SW480 (cell line): ENCODE measurements at regions not wholly inside any gene's neighbourhood (a gene's known extent, or its start where the extent isn't known, plus 50 kb on each side); places are given as distances from the start of the nearest gene placed in this dataset.

Experiments used
- DNase-seq: peaks from one replicate; pipeline ENCODE4 v3.0.0-alpha.2; 2016; ENCODE audit warnings: low spot score

DNA sequence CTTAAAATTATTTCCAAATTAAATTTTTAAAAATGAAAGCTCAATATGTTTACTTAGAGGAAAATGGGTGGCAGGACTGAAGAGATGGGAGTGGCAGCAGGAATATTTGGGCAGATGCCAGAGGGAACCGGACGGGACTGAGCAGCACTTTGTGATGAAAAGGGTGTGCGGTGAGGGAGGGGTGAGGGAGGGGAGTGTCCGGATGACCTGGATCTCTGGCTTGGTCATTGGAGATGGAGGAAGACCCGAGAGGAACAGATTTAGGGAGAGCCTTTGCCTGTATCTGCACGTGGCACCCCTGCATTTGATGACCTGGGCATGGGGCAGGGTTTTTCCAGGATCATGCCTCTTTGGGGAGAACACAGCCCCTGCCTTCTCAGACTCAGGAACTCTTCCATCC lies 201.1 kb upstream of the MVB12B start:
- DNase-seq: no peak

DNA sequence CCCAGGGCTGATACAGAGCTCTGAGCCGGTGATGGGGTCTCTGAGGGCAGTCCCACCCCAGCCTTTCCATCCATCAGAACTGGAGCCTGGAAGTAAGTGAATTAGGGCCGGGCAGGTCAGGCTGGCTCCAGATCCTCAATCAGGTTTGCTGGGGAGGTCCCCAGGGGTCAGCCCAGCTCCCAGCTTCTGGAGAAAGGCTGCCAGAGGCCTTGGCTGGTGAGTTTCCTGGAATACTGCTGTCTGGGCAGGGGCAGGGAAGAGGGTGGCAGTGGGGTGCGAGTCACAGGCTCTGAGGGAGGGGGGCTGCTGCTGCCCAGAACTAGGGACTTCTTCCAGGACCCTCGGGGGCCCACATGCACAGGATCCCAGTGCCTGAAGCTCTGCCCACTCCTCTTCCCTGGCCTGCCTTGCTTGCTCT lies 200.6 kb upstream of the MVB12B start:
- no peak for DNase-seq

DNA sequence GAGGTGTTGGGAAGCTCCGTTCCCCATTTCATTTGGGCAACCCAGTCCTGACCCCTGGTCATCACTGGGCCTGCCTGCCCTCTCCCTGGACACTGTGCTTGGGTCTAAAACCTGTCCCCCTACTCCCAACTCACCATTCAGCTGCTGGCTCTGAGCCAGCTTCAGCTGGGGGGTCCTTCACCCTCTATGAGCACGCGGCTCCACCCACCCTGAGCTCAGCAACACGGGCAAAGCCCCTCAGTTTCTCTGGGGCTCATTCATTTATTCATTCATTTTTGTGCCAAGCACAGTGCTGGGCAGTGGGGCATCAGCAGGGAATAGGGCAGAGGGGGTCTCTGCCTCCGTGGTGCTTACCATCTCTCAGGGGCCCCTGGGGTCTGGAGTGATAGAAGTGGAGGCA lies 199.8 kb upstream of the MVB12B start:
- DNase-seq: no peak

DNA sequence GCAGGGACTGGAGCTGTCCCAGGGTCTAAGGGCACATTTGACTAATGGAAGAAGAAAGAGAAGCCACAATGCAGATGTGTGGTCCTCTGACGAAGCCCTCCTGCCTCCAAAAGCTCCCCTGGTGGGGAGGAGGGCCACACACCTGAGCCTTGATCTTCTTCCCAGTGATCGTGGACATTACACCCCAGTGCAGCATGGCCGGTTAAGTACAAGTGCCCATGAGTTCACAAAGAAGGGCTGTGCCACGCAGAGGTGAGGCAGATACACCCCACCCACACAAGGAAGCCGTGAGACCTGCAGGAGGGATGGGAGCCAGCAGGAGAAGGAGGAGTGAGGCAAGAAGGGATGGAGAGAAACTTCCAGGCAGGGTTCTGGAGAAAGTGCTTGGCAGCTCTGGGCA lies 199.0 kb upstream of the MVB12B start:
- no peak for DNase-seq

DNA sequence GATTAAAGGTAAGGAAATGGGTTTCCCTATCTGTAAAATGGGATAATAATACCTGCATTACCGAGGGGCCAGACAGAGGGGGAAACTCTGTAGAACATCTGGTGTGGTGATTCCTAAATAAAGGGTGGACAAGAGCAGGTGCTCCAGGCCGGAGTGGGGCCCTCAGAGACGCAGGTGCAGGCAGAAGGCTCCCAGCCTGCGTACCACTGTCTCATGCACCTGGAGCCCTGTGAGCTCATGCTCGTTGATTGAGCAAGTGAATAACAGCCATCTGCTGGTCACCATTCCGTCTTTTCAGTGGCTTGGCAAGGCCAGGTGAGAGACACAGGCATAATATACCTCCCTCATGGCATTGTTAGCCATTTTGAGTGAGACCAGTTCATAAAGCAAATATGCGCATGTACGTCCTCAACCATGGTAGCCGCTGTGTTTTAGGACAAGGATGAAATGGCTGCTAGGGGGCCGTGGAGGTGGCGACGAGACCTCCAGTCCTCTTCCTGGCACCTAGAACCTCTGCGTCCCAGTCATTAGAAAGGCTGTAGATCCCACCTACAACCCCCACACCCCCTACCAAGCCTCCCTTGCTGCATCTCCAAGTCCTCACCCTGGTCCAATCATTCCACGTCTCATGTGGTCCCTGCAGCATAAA lies 198.0 kb upstream of the MVB12B start:
- DNase-seq: no peak

DNA sequence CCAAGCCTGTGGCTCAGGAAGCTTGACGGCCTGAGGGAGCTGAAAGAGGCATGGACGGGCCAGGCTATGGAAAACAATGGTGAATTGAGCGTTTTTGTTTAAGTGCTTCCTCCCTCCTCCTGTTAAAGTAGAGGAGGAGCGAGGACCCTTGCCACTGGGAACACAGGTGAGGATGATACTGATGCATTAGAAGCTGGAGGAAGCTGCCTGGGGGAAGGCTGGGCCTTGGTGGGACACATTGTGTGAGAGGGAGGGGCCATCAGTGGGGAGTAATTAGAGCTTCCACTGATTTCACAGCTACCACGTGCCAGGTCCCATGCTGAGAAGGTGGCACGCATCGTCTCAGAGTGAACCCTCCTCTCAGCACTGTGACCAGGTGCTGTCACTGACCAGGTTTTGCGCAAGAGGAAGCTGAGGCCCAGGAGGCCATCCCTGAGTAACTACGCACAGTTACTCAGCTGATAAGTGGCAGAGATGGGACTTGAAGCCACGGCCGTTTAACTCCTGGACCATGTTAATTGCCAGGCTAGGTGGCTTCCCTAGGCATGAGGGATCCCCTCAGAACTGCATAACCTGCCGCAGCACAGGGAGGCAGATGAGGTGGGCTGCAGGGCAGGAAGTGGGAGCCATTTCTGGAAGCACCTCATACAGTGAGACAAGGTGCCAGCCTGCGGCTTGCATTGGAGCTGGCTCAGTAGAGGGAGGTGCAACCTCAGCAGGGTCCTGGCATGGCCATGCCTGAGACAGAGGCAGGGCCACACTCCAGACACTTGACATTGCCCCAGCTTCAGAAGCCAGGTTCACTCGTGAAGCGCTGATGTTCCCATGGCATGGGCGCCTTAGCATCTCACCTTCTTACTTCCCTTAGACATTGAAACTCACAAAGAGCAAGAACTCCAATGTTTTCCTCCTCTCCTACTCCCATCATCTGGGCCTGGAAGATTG lies 195.3 kb upstream of the MVB12B start:
- no peak for DNase-seq

DNA sequence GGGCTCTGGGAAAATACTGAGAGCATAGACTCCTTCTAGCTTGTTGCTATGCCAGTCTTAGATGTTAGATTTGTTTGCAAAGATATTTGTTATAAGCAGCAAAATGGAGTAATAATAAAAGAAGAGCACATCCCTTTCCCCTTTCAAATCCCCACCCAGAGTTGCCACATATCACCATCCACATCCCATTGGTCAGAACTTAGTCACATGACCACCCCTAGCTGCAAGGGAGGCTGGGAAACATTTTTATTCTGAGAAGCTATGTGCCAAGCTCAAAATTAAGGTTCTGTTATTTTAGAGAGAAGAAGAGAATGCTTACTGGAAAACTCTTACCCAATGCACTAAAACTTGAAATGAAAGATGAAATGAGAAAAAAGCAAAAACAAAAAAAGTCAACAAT lies 193.9 kb upstream of the MVB12B start:
- no peak for DNase-seq

DNA sequence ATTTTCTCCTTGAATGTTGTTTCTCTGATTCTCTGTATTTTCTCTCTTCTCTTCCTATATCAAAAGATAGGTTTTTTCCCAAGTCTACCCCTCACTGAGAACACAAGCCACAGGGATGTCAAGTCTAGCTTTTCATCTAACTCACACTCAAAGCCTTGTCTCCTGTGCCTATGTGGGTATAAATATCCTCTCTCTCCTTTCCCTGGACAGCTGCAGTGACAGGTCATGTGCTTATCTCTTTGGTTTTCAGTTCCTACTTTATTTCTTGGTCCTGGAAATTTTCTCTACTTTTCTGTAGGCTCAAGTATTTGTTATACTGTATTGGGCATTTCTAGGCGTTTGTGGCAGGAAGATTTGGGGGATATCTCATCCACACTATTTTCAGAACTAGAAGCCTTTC lies 182.4 kb upstream of the MVB12B start:
- no peak for DNase-seq

DNA sequence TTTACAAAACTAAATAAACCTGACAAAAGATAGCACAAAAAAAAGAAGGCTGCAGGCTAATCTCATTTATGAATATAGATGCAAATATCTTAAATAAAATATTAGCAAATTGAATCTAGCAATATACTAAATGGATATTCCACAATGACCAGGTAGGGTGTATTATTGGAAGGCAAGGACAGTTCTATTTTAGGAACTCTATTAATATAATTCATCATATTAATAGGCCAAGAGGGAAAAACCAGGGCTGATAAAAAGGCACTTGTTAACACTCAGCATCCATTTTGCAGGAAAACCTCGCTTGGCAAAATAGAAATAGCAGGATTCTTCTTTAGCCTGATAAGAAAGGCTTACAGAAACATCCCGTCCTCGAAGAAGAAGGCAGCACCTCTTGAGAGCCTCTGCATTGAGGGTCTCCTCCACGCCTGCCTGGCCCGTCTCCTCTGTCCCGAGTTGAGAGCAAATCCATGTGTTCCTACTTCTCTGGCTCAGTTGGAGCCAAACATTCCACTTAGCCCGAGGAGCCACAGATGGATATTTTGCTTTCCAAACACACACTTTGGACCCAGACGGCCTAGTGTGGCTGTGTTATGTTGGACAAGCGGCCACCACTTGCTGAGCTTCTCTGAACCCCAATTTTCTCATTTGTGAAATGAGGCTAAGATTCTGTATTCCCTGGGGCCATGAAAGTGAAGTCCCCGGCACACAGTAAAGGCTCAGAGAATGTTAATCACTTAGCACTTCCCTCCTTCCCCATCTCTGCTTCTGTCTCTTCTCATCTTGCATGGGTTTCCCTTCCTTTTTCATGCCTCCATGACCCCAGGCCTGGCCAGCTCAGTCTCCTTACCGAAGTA lies 181.8 kb upstream of the MVB12B start:
- no peak for DNase-seq

DNA sequence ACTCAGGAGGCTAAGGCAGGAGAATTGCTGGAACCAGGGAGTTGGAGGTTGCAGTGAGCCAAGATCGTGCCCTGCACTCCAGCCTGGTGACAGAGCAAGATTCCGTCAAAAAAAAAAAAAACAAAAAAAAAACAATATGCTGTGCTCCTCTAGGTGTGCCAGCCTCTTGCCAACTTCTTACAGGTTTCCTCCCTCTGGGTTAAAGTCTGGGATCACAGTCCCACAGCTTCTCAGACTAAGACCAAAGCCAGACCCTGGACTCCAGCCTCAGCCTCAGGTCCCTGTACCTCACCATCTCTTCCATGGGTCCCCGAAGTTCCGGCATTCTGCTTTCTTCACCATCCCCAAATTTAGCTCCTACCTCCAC lies 180.8 kb upstream of the MVB12B start:
- no peak for DNase-seq

DNA sequence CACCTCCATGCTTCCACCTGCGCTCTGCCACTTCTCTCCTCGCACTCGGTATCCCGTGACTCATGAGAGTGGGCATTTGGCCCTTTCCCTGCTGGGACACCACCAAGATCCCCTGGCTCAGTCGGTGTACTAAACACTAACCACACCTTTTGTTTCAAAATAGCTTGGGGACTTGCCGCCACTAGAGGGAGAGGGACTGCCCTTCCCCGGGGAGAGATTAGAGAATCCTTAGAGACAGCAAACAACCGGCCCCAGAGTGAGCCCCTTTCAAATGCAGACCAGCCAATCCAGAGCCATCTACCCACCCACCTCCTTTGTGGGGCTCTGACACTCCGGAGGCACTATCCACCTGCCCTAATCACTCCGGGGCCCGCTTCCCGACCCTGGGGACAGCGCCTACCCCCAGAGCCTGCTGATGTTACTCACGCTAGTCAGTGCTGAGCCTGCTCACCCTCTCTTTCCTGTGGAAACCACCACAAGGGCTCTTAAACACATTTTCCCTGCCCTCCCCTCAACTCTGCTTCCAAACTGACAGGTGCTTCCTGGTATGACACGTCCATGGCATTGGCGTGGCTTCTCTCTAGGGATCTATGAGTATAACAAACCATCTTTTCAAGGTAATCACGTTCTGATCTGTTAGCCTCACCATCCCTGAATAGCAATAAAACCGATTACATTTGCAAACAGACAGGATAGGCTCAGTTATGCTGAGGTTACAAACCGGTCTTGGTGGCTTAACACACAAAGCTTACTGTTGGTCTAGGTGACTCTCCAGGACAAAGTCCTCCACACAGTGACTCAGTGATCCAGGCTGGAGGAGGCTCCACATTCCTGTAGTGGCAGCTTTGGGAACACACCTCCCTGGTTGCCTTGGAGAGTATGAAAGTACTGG lies 180.1 kb upstream of the MVB12B start:
- DNase-seq: peak; percentile 50

DNA sequence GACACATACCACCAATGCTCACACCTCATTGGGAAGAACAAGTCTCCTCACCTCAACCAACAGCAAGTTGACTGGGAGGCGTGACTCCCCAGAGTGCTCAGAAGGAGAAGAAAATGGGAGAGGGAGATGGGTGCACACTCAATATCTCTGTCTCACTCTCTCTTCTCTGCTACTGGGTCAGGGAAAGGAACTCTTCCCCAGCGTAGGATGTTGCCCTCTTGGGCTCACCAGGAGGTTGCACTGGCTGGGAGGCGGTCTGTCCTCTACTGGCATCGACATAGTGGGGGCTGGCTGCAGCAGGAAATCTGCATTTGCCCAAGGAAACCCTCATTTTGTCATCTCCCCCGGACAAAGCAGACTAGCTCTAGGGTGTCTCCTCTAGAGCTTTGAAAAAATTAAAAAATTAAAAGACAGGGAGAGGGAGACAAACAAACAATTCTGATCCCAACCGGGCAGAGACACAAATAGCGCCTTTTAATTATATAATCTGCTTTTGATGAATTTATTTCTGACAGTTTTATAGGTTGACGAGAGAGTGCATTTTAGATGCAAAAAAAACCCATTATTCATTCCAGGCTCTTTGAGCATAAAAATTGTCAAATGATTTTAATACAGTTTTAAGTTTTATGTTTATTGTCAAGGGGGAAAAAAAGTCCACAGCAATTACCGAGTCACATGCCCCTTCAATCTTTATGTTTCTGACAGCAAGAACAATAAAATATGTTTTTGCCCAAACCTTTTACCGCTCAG lies 179.3 kb upstream of the MVB12B start:
- no peak for DNase-seq

DNA sequence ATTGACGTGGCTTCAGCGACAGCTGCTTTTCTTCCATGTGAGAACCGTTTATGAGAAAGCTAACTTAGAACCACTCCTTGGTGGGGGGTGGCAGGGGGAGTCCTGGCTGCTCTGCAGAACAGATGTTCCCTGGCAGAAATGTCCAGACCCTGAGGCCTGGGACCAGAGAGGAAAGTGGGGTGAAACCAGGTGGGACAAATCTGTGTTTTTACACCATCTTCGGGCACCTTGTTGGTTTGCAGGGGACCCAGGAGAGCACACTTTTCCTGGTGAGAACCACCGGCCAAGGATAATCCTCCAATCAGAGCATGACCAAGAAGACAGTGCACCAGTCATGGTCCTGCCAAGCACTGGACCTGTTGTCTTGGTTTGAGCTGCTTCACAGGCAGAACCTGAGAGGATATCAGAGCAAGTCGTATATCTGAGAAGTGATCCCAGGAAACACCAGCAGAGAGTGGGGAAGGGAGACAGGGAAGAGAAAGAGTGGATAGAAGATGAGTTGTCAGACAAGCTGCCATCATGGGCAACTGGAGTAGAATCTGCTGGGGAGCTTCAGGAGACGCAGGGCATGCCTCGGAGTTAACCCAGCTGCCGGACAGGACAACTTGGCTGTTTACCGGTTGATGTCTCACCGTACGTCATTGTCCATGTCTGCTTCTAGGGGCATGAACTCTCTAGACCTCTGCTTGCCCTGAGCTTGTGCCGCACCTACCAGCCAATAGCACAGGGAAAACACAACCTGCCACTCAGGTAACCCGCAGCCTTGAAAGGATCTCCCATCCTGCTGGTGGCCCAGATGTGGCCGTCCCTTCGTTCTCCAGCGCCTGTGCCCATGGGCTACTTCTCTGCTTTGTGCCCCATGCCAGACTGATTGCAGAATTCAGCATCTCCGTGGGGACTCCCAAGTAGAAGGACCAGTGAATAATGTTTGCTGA lies 178.4 kb upstream of the MVB12B start:
- no peak for DNase-seq

DNA sequence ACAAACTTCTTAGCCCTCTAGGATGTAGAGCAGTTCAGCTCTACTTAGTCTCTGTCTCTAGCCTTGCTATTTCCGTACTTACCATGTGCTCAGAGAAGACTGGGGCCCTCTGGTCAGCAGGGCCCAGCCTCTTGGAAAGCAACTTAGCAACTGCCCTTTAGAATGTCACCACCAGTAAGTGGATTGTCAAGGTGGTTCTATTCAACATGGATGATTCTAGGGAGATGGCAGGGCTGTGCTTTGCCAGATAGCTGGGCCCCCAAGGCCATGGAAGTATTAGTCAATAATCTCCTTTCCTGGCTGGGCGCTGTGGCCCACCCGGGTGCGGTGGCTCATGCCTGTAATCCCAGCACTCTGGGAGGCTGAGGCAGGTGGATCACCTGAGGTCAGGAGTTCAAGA lies 177.6 kb upstream of the MVB12B start:
- DNase-seq: no peak

DNA sequence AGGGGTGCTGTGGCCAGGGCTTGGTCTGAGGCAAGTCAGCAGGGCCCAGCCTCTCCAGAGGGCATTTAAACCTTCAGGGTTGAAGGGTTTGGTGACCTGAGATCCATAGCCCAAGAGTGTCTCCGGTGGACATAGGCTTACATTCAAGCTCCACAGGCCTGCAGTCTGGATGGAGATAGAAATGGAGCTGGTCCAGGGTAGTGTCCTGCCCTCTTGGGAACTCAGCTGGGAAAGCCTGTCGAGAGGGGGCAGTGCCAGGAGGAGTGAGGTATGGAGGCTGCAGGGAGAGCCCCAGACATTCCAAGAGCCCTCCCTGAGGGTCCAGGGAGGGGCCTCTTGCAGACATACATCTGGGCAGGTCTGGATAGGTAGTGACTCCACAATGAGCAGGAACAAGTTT lies 177.0 kb upstream of the MVB12B start:
- no peak for DNase-seq

DNA sequence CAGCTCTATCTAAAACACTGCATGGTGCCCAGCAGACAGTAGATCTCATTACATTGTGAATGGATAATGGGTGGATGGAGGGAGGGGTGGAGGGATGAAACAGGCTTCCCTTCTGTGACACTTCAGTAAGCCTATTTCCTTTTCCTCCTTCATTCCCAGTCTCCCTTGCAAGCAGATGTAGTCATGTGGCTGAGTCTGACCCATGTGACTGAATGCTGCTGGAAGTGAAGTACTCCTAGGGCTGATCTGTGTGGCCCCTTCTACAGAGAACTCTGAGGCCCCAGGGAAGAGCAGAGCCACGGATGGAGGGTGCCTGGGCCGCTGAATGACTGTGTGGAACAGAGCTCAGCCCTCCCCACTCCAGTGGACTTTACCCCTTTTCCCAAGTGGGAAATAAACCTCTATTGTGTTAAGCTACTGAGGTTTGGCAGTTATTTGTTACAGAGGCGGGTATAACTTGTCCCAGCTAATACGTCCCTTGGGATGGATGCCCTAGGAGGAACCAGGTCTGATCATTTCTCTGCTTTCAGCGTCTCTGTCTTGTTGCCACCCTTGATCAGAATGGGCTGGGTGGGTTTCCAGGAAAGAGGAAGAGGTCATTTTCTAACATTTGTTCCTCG lies 176.1 kb upstream of the MVB12B start:
- no peak for DNase-seq

DNA sequence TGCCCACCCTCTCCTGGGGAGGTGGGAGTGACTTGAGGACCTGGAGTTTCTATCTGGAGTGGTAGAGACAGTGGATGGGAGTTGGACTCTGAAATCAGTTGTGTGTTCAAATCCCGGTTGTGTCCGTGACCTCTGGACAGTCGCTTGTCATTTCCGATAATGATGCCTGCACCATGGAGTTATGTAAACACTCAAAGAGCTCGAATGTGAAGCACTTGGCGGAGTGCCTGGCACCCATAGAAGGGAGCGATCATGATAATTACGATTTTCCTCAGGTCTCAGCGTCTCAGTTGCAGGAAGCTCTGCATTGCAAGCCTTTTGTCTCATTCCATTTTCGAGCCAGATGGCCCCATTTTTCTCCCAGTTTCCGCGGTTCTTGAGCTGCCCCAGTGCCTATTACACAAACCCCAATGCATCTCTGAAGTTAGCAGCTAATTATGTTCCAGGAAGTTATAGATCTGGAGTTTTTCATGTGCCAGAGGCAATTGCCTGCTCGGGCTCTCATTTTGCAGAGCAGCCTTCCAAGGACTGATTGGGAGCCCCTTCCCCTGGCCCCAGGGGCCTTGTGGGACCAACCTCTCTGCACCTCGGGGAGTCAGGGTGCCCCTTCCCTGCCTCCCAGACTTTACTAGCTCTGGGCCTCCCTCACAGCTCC lies 175.5 kb upstream of the MVB12B start:
- no peak for DNase-seq

DNA sequence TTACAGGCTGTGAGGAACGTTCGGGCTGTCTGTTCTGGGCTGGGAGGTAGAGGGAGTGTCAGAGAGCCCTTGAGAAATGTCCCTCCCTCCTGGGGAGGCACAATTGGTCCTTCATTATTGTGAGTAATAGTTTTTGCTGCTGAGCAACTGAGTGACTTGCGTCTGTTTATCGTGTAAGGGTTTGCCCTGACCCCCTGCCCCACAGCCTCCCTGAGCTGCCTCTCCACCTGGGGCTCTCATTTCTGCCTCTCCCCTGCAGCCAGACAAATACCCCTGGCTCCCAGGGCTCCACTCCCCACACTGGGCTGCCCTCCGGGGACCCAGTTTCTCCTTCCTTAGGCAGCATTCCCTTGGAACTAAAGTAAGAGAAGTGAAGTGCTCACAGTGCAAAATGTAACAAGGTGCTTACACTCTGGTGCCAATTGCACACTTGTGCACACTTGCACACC lies 174.9 kb upstream of the MVB12B start:
- no peak for DNase-seq
